ENCODE measurements at regions not wholly inside any gene's neighbourhood (a gene's known extent, or its start where the extent isn't known, plus 50 kb on each side); places are given as distances from the start of the nearest gene placed in this dataset.

DNA sequence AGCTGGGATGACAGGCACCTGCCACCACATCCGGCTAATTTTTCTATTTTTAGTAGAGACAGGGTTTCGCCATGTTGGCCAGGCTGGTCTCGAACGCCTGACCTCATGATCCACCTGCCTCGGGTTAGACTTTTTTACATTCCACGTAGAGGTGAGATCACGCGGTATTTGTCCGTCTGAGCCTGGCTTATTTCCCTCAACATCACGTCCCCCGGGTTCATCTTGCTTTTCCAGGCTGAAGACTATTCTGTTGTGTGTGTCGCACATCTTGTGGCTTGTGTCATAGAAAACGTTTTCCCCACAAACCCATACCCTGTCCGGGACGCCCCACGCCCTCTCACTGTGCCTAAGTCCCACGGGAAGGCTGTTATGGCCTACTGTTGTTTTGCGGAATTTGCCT lies 185.3 kb downstream of the CRLF2 start:
- TF ChIP-seq POLR2A (IDR thresholded peaks at IDR 0.05) = no peak
- TF ChIP-seq, protein P1, sequence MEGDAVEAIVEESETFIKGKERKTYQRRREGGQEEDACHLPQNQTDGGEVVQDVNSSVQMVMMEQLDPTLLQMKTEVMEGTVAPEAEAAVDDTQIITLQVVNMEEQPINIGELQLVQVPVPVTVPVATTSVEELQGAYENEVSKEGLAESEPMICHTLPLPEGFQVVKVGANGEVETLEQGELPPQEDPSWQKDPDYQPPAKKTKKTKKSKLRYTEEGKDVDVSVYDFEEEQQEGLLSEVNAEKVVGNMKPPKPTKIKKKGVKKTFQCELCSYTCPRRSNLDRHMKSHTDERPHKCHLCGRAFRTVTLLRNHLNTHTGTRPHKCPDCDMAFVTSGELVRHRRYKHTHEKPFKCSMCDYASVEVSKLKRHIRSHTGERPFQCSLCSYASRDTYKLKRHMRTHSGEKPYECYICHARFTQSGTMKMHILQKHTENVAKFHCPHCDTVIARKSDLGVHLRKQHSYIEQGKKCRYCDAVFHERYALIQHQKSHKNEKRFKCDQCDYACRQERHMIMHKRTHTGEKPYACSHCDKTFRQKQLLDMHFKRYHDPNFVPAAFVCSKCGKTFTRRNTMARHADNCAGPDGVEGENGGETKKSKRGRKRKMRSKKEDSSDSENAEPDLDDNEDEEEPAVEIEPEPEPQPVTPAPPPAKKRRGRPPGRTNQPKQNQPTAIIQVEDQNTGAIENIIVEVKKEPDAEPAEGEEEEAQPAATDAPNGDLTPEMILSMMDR (IDR thresholded peaks at IDR 0.05 in 8 of 11, conservative IDR thresholded peaks at IDR 0.05 in 3 of 11) = no peak
